ENCODE measurements at regions not wholly inside any gene's neighbourhood (a gene's known extent, or its start where the extent isn't known, plus 50 kb on each side); places are given as distances from the start of the nearest gene placed in this dataset.

DNA sequence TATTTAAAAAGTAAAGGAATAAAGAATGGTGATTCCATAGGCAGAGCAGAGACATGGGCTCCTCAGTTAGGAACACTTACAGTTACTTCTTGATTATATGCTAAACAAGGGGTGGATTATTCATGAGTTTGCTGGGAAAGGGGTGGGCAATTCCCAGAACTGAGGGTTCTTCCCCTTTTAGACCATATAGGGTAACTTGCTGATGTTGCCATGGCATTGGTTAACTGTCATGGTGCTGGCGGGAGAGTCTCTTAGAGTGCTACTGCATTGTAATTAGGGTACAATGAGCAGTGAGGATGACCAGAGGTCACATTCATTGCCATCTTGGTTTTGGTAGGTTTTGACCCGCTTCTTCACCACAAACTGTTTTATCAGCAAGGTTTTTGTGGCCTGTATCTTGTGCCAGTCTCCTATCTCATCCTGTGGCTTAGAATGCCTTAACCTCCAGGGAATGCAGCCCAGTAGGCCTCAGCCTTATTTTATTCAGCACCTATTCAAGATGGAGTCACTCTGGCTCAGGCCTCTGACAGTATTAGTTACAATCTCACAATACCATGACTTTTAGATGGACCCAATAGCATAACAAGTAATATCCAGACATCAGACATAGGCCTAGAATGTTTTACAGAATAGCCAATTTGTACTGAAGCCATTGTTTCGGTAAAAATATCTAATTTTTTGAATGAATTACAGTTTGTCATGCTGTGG, 106.8 kb downstream of the ZBTB18 start:
- peak; percentile 9 for DNase-seq (ENCODE audit: low read depth)

DNA sequence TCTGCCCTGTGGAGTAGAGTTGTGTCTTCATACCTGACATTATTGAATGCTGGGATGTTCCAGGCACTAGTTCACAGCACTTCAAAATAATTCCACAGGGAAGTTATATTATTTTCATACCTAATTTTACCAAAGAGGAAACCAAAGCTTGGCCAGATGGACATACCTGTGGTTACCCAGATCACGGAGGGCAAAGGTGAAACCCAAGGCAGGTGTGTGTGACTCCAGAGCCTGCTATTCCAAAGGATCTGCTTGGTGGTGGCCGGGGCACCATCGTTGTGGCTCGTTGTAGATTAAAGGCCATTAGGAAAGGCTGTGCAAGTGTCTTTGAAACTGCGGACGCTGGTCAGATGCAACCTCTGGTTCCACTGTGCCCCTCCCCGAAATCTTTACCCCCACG, 108.6 kb downstream of the ZBTB18 start:
- DNase-seq (ENCODE audit: low read depth): no peak

DNA sequence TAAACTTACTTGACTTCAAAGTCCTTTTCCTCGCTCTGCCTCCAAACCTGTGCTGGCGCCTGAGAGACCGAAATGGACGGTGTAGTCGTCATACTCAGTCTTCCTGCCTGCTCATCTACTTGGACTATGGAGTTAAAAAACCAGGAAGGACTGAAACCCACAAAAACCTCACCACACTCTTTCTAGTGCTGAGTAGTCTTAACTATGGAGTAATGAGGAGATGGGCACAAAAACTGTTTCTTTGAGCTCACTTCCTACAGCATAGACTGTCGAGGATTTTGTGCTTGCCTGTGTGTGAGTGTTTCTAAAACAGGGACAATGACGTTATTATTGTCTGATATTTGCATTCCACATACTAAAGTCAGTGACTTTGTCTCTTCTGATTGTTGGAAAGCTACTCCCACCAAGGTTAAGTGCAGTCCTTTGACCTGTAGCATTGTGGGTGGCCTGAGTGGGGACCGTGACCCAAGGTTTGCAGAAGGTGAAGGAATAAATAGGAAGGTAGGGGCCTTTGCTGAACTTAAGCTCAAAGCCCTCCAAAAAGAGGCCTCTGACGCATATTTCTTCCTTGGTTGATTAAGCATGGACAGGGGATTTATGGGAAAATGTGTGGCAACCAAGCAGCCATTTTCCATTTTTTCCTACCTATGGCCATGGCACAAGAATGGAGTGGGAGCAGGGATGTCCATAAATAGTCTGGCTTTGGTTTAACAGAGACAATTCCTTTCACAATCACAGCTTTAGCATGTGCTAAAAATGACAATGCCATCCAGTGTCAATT, 109.6 kb downstream of the ZBTB18 start:
- DNase-seq (ENCODE audit: low read depth): peak; percentile 45

DNA sequence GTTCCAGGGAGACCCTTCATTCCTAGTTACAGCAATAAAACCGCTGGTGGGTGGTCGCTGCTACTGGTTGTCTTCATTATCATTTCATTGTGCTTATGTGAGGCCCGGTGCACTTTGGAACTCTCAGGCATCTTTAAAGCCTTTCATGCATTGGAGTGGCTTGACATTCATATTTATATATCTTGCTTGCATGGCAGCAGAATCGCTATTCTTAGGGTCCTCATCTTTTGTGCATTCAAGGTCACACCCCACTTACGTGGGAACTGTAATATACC, 110.1 kb downstream of the ZBTB18 start:
- DNase-seq (ENCODE audit: low read depth): no peak

DNA sequence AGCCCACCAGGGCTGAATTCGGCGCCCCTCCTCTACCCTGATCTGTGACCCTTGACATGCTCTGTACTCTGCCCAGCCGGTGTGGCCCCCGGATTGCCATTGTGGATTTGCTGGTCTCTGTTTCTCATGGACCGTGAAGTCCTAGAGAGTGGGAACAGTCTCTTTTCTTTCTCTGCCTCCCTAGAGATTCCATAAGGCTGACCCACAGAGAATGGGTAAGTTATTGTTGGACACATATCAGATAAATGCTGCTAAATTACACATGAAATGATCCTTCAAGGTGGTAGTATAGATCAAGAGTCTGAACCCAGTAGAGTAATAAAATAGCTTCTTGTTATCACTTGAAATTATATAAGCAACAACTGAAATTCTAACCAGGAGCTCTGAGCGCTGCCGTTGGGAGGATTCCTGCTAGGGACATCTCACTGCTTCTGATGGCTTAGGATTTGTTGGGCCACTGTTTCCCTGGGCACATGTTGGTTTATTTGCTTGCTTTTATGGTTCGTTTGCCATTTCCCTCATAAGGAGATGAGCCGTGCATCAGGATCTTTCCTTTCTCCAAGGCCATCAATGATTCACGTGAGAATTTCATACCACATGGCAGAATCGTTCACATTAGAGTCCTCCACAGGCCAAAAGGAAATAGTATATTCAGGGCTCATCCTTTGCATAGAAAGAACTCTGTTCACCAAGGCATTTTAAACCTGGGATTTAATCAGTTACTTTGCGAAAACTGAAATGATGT, 111.9 kb downstream of the ZBTB18 start:
- peak; percentile 43 for DNase-seq (ENCODE audit: low read depth)

DNA sequence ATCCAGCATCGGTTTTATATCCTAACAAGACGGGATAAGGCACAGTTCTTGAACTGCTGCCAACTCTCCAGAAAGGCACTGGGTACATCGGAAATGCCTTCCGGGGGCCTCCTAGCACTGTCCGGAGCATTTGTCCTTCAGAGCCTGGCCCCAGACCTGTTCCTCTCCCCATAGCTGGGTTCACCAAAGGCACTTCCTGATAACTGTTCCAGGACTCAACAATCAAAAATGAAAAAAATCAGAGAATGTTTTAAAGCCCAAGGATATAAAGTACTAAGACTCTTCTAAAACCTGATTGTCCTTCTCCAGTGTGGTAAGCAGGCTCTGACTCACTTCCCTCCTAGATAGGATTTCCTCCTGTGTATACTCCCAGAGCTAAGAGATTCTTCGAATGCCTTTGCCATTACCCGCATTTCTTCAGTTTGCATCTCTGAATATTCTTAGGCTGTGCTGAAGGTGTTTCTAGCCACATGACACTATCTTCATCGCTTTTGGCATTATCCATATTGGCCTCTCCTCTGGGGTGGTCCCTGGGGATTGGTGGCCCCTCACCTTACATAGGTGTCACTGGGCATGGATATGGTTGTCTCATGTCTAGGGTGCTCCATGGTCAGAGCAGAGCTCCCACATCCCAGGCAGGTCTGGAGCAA, 112.9 kb downstream of the ZBTB18 start:
- peak; percentile 97 for DNase-seq (ENCODE audit: low read depth)

DNA sequence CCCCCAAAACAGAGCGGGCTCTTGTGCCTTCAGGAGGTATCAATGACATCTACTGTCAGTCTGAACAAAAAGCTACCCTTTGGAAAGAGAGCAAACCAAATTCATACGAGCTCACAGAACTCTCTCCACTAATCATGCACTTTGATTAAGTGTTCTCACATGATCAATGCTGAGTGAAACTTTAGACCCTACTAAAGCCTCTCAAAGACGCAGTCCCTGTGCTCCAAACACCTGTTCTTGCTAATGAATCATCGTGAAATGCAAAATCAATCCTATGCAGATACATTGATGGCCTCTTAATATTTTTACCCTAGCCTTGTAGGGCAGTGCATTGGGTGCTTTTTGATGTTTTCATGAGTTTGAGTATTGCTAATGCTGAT, 113.4 kb downstream of the ZBTB18 start:
- no peak for DNase-seq (ENCODE audit: low read depth)

DNA sequence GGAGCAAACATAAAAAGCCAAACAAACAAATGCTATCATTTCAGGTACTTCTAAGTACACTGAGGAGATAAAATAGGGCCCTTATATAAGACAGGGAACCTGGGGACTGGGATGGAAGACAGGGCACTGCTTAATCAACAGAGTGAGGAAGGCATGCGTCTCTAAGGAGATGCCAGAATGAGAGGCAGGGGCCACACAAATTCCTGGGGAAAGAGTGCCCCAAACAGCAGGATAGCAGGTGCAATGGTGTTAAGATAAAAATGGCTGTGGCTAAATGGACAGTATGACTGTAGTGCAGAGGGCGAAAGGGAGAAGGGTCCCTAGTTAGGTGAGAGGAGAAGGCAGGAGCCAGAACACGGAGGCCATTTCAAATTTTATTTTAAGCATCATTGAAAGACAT, 113.9 kb downstream of the ZBTB18 start:
- DNase-seq (ENCODE audit: low read depth): no peak

DNA sequence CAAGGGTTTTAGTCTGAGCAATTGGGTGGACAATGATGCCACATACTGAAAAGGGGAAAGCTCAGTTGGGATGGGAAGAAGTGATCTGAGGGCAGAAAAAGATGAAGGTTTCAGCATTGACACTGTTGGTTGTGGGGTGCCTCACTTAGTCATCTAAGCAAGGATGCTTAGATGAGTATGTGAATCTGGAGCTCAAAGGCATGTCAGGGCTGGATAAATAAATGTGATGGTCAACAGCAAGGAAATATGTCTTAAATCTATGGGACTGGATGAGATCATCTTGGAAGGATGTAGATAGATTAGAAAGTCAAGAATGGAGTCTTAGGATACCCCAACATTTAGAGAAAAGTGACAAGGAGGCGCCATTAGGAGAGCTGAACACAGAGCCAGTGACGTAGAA, 114.6 kb downstream of the ZBTB18 start:
- no peak for DNase-seq (ENCODE audit: low read depth)

DNA sequence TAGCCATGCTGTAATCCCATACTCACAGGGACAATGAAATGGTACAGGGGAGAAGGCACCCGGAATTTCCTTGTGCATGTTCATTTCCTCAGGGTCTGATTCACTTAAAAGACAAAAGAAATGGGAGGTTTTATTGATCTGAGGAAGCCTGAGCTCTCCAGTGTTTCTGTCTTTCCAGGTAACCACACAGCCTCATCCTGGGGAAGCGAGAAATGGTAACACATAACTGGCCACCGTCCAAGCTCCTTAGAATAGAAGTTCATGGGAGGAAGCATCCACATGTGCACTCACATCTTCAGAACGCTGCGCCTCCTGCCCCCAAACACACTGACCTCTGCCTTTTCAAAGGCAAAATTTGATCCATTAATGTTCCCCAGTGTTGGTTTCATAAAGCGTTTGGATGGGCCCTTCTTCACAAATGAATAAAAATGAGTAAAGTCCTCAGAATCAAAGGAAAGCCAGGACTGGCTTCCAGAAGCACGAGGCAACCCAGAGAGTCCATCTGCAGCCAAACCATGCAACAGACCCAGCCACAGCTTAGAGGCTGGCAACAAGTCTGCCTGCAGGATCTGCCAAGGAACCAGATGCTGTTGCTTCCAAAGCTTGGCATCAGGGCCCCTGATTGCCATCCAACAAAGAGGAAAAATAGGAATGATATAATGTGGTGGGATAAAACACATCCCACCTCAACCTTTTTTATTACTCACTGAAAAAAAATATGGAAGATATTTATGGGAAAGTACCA, 120.3 kb downstream of the ZBTB18 start:
- no peak for DNase-seq (ENCODE audit: low read depth)

DNA sequence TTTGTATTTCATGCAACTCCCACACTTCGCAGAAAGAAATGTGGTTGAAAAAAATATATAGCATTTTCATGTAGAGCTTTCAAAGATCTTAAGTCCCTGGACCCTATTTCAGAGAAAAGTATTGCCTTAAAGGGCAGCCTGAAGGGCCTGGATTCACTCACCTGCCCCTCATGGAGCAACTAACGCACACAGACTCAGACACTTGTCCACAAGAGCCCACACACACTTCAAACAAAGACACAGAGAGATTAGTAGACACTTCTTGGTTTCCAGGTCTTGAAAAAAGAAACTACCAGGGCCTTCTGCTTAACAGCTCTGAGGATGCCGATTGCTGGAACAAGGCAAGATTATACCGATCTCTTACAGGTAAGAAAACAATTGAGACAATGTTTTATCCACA, 122.2 kb downstream of the ZBTB18 start:
- DNase-seq (ENCODE audit: low read depth): no peak

DNA sequence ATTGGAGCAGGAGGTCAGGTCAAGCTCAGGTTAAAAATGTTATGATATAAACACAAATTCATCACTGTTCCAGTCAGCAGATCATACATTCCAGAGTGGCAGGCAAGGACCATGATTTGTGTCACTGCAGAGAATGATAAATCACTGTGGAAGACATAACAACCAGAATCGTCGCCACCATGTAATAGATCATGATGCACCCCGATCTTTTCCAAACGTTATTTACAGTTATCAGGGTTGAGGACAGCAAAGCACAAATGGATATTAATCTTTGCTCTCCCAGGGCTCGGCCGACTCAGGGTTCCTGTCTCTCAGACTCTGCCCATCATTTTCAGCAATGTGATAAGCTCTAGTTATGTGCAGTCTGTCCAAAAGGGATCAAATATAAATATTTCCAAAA, 122.7 kb downstream of the ZBTB18 start:
- DNase-seq (ENCODE audit: low read depth): no peak

DNA sequence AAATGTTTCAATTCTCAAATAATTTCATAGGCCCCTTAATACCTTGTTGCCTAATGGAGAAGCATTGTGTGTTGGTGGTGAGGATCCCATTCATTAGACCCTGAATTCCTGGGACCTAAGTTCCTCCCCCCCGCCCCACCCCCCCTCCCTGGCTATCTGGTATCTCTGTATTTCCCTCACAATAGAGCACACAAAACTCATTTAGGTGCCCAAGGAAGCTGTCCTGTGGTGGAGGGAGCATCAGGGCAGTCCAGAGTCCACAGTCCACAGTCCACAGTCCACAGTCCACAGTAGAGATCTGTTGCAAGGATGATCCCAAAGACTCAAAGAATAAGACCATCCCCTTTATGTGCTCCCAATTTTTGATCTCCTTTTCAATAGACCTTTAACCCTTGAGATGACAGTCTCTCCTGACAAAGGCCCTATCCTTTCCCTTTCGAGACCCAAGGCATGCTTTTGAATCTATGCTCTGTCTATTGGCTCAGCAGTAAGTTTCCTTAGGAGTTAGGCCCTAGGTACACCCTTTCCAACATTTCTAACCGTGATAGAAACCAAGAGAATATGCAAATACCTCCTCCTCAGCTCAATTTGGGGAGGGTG, 123.9 kb downstream of the ZBTB18 start:
- DNase-seq (ENCODE audit: low read depth): no peak

DNA sequence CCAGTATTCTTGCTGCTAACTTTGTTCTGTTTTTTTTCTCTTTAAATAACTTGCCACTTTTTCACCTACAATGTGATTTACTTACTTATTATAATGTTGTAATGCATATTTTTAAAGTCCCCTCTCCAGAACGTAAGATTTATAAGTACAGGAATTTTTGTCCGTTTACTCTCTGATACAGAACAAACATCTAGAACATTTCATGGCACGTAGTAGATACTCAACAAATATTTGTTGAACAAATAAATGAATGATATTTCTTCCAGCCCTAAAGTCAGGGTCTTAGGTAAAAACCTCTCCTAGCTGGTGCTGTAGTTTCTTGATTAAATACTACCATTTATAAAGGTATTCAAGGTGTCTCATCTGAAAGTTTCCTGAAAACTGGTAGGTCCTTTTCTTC, 125.1 kb downstream of the ZBTB18 start:
- no peak for DNase-seq (ENCODE audit: low read depth)

DNA sequence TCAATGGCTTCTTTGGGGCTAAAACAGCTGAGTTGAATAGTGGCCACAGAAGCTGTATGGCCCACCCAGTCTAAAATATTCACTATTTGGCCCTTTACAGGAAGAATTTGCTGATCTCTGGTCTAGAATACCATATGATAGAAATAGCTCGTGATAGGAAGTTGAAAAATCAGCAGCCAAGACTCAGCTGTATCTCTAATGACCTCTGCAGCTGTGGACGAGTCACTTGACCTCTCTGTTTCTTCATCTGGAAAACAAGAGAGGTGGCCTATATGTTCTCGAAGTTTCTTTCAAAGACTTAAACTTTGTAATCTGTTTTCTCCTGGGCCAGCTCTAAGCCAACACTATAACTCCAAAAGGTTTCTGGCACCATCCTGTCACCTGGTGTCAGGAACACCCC, 129.2 kb downstream of the ZBTB18 start:
- peak; percentile 42 for DNase-seq (ENCODE audit: low read depth)

DNA sequence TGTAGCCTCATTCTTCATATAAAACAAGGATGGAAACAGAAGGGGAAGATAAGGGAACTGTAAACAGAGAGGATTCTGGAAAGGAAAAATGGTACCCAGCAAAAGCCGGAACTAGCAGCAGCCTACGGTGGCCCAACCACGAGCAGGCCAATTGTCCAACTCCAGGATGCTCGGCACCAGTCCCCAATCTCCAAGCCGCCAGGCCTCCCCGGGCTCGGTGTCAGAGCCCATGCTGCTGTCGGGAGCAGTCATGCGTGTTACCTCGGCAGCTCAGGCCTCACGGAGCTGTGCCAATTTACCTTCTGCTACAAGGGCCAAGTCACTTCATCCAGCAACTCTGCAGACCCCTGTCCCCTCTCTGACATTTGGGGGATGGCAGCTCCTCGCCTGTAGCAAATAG, 130.8 kb downstream of the ZBTB18 start:
- no peak for DNase-seq (ENCODE audit: low read depth)

DNA sequence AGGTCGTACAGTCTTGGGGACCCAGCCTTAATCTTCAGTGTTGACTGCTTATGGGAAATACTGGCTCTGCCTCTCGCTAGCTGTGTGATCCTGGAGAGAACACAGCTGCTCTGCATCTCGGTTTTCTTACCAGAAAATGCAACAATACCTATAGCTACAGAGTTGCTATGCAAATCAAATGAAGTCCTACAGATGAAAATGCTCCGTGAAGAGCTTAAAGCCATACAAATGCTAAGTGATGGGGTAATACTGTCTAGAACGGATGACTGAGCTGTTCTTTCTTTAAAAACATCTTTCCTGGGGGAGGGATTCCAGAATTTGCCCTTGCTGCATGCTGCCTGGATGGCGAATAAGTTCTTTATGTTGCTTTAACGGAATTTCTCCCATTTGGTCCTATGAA, 132.0 kb downstream of the ZBTB18 start:
- DNase-seq (ENCODE audit: low read depth): no peak

DNA sequence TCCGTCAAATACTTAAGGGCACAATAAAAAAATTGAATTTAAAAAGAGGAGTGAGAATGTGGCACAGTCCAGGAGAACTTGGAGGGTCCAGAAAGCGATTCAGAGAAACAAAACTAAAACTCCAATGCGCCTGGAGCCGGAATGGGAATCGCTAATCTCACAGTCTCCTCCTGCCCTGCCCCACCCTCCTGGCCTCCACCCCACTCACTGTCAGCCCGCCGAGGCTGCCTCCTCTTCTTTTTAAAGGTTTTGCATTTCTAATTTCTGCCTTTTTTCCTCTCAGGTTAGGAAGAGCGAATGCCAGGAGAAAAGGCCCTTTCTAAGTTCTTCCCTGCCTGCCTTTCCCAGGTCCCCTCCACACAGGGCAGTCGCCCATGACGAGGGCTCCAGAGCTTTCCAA, 135.3 kb downstream of the ZBTB18 start:
- no peak for DNase-seq (ENCODE audit: low read depth)

DNA sequence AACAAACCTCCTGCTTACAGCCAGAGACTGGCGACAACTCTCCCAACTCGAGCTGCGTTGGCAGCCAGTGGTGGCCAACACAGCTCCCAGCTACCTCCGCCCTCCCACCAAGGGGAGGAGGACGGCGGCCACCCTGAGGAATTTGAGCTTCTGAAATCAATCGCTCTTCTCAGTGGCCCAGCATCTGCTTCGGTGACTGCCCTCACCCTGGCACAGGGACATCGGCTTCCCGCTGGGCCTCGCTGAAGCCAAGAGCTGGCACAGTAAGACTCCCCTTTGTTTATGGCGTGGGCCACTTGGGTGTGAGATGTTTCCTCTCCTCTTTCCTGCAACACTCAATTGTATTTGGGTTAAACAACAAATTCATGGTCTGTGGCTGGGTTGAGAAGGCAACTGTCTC, 136.2 kb downstream of the ZBTB18 start:
- no peak for DNase-seq (ENCODE audit: low read depth)

DNA sequence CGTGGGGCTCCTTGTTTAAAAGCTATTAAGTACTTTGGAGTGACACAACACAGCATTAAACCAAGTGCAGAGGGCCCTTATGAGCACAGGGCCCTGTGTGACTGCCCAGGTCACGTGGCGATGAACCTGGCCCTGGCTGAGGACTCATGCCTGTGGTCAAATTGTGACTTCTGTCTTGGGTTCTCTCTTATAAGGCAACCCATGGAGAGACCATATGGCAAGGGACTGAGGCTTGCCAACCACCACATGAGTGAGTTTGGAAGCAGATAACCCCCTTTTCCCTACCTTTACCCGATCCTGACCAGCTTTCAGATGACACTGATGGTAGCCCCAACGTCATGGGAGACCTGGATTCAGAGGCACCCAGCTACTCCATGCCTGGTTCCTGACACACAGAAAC, 140.5 kb downstream of the ZBTB18 start:
- DNase-seq (ENCODE audit: low read depth): no peak

DNA sequence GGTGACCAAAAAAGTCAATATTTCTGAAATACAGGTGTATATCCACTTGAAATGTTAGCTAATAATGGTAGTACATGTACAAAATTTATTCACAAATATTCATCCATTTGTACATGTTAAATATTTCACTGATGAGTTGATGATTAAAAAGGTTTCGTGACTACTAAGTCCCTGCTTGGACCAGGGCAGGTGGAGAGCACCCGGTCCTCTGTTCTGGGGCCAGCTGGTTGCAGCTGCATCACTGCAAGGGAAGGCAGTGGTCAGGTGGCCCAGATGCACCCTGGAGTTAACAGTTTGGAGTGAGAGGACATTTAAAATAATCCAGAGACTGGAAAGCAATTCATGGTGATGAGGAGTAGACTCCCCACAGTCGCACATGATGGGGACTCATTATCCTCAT, 141.2 kb downstream of the ZBTB18 start:
- no peak for DNase-seq (ENCODE audit: low read depth)
